Stomach smooth muscle (tissue), 2 donors: ENCODE measurements at regions not wholly inside any gene's neighbourhood (a gene's known extent, or its start where the extent isn't known, plus 50 kb on each side); places are given as distances from the start of the nearest gene placed in this dataset.

ENCODE experiments used
- H3K27ac ChIP-seq: one replicate; pipeline ENCODE4 v1.7.0; 2013; ENCODE audit warnings: mild to moderate bottlenecking, low read length, inconsistent platforms
- H3K27me3 ChIP-seq, 2 donors: one replicate each; pipeline ENCODE4 v1.7.0; 2013; ENCODE audit warnings: low read length in 2 of 2; ENCODE audit not compliant: insufficient read depth in 2 of 2, control insufficient read depth in 1 of 2
- H3K36me3 ChIP-seq, 2 donors: one replicate each; pipeline ENCODE4 v1.7.0; 2013; ENCODE audit warnings: low read length in 2 of 2; ENCODE audit not compliant: control insufficient read depth in 2 of 2, insufficient read depth in 2 of 2
- H3K4me1 ChIP-seq: one replicate; pipeline ENCODE4 v1.7.0; 2013; ENCODE audit warnings: low read length; ENCODE audit not compliant: control insufficient read depth, insufficient read depth
- H3K4me3 ChIP-seq, 2 donors: one replicate each; pipeline ENCODE4 v1.7.0; 2013; ENCODE audit warnings: low read length in 2 of 2
- H3K9ac ChIP-seq, 2 donors: one replicate each; pipeline ENCODE4 v1.7.0; 2013; ENCODE audit warnings: low read length in 2 of 2, mild to moderate bottlenecking in 1 of 2
- H3K9me3 ChIP-seq, 2 donors: one replicate each; pipeline ENCODE4 v1.7.0; 2013; ENCODE audit warnings: low read length in 2 of 2; ENCODE audit not compliant: control insufficient read depth in 2 of 2
- donor health status: healthy.
- donor health status: Pancreatic carcinoma.

GRCh38 chr9:90325913-90326653, 316.5 kb downstream of the DIRAS2 start:
- Histone ChIP-seq H3K9me3 (no peaks in the 10 kb centered on the region), H3K4me1 (no peaks in the 10 kb centered on the region), H3K4me3 (no peak overlapping the region), H3K9ac (no peak overlapping the region), H3K27ac (no peak overlapping the region), H3K27me3 (peaks cover 0 to 2% of the 10 kb centered on the region in 2 donors), H3K36me3 (no peaks in the 10 kb centered on the region)

DNA sequence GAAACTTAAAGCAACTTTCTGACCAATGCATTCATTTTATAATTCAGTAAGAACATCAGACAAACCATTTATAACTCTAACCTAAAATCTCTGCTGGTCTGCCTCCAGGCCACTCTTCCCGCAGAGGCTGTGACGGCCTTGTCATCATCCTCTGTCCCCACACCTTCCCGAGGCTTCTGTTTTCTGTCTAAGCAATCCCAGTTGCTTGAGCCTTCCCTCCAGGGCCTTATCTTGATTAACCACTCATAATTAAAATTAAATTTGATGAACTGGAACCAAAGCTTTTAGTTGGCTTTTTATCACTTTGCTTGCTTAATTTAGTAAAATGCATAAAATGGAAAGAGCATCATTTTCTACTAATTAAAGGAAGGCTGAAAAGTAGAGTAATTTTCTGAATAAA, 312.4 kb downstream of the DIRAS2 start:
- H3K36me3 ChIP-seq: no peaks in the 10 kb centered on the region
- no peak overlapping the region for H3K4me3 ChIP-seq
- H3K9me3 ChIP-seq: no peaks in the 10 kb centered on the region
- H3K27me3 ChIP-seq: peaks cover 0 to 2% of the 10 kb centered on the region in 2 donors
- H3K9ac ChIP-seq: no peak overlapping the region
- H3K4me1 ChIP-seq: no peaks in the 10 kb centered on the region
- H3K27ac ChIP-seq: no peak overlapping the region

DNA sequence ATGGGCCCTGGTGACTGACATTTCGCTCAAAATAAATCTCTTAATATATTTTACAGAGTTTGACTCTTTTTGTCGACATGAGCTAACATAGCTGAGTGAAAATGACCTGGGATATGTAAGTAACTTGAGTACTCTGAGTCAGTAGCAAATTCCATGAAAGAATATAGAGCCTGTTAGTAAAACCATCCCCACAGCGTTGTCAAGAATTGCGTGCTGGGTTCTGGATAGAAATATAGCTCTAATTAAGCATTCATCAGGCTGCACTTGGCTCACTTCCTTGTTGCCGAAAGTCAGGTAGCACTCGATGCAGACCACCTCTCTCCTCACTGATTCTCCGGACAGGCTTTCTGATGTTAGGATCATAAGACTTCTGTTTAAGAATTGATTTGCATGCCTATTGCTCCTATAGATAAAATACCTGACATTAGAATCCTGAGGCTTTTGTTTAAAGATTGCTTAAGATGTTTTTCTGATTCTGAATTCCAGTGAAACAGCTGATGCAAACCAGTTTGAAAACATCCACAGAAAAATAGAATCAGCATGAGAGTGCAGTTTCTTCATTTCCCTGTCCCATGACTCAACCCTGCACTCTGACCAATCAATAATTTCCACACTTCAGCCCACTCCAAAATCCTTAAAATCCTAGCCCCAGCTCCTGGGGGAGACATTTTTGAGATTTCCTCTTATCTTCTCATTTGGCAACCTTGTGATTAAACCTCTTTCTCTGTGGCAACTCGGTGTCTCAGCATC, 310.6 kb downstream of the DIRAS2 start:
- Histone ChIP-seq H3K4me3 (no peak overlapping the region), H3K36me3 (no peaks in the 10 kb centered on the region), H3K9ac (no peak overlapping the region), H3K4me1 (no peaks in the 10 kb centered on the region), H3K27me3 (peaks cover 0 to 2% of the 10 kb centered on the region in 2 donors), H3K9me3 (no peaks in the 10 kb centered on the region), H3K27ac (no peak overlapping the region)

GRCh38 chr9:90333226-90333625, 309.4 kb downstream of the DIRAS2 start:
- peaks cover 0 to 2% of the 10 kb centered on the region in 2 donors for H3K27me3 ChIP-seq
- H3K36me3 ChIP-seq: no peaks in the 10 kb centered on the region
- no peak overlapping the region for H3K27ac ChIP-seq
- H3K9me3 ChIP-seq: no peaks in the 10 kb centered on the region
- no peak overlapping the region for H3K9ac ChIP-seq
- no peak overlapping the region for H3K4me3 ChIP-seq
- no peaks in the 10 kb centered on the region for H3K4me1 ChIP-seq

DNA sequence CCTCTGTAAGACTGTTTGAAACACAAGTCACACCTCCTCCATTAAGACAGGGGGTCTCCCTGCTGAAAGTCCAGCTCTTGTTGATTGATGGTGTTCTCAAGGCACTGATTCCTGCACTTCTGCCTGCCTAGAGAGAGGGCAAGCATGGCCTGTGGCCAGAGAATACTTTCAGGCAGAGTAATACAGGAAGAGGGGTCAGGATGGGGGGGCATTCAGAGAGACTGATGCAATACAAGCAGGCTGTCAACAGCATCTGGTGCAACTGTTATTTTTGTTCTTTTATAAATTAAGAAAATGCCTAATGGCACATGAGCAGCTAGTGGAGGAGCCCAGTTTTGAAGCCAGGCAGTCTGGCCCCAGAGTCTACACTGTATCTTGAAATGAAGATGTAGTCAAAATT, 302.2 kb downstream of the DIRAS2 start:
- no peaks in the 10 kb centered on the region for H3K36me3 ChIP-seq
- no peaks in the 10 kb centered on the region for H3K4me1 ChIP-seq

GRCh38 chr9:90342607-90343006, 300.0 kb downstream of the DIRAS2 start:
- Histone ChIP-seq H3K4me3 (no peak overlapping the region), H3K4me1 (no peaks in the 10 kb centered on the region), H3K9ac (no peak overlapping the region), H3K27me3 (no peaks in the 10 kb centered on the region), H3K36me3 (no peaks in the 10 kb centered on the region), H3K9me3 (no peaks in the 10 kb centered on the region), H3K27ac (no peak overlapping the region)

More for the DNA sequence above, 302.2 kb downstream of the DIRAS2 start:
- H3K9me3 ChIP-seq: no peaks in the 10 kb centered on the region
- H3K4me3 ChIP-seq: no peak overlapping the region
- no peak overlapping the region for H3K9ac ChIP-seq
- H3K27me3 ChIP-seq: no peaks in the 10 kb centered on the region
- no peak overlapping the region for H3K27ac ChIP-seq

DNA sequence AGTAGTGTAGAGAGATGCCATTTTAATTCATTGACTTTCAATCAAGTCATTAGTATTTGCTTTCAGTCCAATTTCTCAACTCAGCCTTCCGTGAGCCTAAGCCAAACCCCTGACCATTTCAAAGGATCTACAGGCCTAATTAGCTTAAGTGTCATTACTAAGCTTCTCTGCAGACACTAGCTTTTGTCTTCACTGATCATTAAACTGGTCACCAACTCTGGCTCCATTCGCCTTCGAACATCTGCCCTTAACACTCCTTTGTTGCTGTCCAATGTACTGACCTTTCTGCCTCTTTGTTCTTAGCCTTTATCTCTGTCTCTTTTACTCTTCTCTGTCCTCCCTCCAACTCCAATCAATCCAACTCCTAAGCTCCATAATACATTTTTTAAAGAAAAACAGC, 299.3 kb downstream of the DIRAS2 start:
- no peak overlapping the region for H3K9ac ChIP-seq
- H3K9me3 ChIP-seq: no peaks in the 10 kb centered on the region
- H3K4me3 ChIP-seq: no peak overlapping the region
- no peaks in the 10 kb centered on the region for H3K4me1 ChIP-seq
- H3K27me3 ChIP-seq: peaks cover 0 to 3% of the 10 kb centered on the region in 2 donors
- no peak overlapping the region for H3K27ac ChIP-seq
- no peaks in the 10 kb centered on the region for H3K36me3 ChIP-seq

DNA sequence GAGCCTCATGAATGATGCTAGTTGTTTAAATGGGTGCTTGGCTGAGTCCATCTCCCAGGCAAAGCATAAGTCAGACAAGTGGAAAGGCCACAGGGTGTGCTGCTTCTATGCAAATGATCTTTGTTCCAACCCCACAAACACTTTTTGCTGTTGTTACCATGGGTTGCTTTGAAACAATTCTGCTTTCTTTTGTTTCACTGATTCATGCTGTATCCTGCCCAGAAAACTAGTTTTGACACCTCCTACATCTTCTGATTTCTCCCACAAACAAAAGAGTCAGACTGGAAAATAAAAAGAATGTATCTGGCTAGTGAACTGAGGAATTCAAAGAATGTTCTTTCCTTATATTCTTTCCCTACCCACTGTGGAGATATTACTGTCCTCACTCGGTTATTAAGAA, 298.6 kb downstream of the DIRAS2 start:
- Histone ChIP-seq H3K4me3 (no peak overlapping the region), H3K27ac (no peak overlapping the region), H3K9ac (no peak overlapping the region), H3K4me1 (no peaks in the 10 kb centered on the region), H3K27me3 (peaks cover 0 to 3% of the 10 kb centered on the region in 2 donors), H3K36me3 (no peaks in the 10 kb centered on the region), H3K9me3 (no peaks in the 10 kb centered on the region)

GRCh38 chr9:90365666-90366065, 277.0 kb downstream of the DIRAS2 start:
- no peaks in the 10 kb centered on the region for H3K4me1 ChIP-seq
- H3K36me3 ChIP-seq: no peaks in the 10 kb centered on the region
- no peak overlapping the region for H3K27ac ChIP-seq
- no peak overlapping the region for H3K4me3 ChIP-seq
- peaks cover 0 to 4% of the 10 kb centered on the region in 2 donors for H3K27me3 ChIP-seq
- H3K9me3 ChIP-seq: no peaks in the 10 kb centered on the region
- no peak overlapping the region for H3K9ac ChIP-seq

DNA sequence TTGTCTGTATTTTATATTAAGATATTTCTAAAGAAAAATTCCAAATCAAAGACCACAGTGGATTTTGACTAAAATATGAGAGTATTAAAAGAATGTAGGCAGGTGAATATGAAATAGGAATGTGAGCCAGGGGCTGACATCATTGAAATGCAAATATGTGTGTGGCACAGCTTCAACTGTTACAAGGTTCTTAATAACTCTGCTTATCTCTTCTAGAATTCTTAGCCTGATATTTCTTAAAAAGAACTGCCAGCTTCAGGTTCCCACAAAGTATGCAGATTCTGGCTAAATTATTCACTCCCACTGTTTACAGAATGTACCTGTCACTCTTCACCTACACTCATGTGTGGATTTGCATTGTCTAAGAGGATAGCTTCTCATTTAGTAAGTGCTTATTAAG, 274.4 kb downstream of the DIRAS2 start:
- Histone ChIP-seq H3K9me3 (no peaks in the 10 kb centered on the region), H3K4me3 (no peak overlapping the region), H3K36me3 (no peaks in the 10 kb centered on the region), H3K27ac (no peak overlapping the region), H3K9ac (no peak overlapping the region), H3K27me3 (peaks cover 0 to 4% of the 10 kb centered on the region in 2 donors), H3K4me1 (no peaks in the 10 kb centered on the region)

DNA sequence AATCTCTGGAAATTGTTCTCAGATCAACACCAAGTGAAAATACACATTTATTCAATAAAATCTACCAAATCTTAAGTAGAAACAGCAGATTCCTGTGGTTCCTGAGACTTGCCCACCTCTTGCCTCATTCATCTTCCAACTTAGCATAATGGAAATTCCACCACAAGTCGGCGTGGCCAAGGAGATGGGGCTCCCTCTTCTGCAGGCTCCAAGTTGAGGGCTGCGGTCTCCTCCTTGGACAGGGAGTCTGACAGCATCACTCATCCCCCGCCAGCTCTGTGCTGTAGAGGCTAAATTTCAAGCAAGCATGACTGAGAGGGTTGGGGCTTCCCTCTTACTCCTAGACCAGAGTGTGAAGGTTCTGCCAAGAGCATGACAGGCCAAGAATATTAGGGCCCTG, 273.7 kb downstream of the DIRAS2 start:
- Histone ChIP-seq H3K9ac (no peak overlapping the region), H3K36me3 (no peaks in the 10 kb centered on the region), H3K9me3 (no peaks in the 10 kb centered on the region), H3K27ac (no peak overlapping the region), H3K4me3 (no peak overlapping the region), H3K4me1 (no peaks in the 10 kb centered on the region), H3K27me3 (peaks cover 0 to 4% of the 10 kb centered on the region in 2 donors)
